ENCODE measurements at regions not wholly inside any gene's neighbourhood (a gene's known extent, or its start where the extent isn't known, plus 50 kb on each side); places are given as distances from the start of the nearest gene placed in this dataset.

- no peak for TF ChIP-seq CTCF (conservative IDR thresholded peaks at IDR 0.05; ENCODE audit: control insufficient read depth, insufficient read depth, low read depth, low read length)
- H3K4me3 ChIP-seq (ENCODE audit: control insufficient read depth, low read depth, low read length), result no peak overlapping the region
- no peak for DNase-seq (ENCODE audit: low read depth)
Measured at GRCh38 chrX:69051901-69052300, 113.4 kb downstream of the PJA1 start.

DNA sequence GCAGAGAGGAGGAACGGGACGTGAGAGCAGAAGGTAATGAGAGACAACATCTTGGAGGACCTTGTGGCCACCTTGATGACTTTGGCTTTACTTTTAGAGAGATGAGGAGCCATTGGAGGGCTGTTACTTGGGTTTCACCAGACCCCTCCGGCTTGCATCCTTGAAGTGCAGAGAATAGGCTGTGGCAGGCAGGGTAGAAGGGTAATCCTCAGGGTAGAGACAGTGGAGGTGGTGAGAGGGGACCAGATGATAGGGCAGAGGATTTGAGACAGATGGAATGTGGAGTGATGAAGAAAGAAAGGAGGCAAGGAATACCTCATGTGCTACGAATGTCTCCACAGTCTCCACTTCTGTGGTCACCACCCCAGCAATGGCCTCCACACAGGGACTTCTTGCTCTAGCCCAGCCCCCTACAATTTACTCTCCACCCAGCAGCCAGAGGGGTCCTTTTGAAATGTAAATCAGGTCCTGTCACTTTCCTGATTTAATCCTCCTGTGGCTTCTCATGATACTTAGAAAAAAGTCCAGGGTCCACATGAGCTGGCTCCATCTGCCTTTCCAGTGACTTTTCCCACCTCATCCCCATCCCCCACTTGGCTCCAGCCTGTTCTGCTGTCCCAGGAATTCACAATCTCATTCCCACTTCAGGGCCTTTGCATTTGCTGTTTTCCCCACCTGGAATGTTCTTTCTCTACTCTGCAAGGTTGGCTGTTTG lies 115.0 kb downstream of the PJA1 start:
- H3K4me3 ChIP-seq (ENCODE audit: control insufficient read depth, low read depth, low read length), result no peak overlapping the region
- no peak for DNase-seq (ENCODE audit: low read depth)
- no peak for TF ChIP-seq CTCF (conservative IDR thresholded peaks at IDR 0.05; ENCODE audit: control insufficient read depth, insufficient read depth, low read depth, low read length)

- DNase-seq (ENCODE audit: low read depth), result no peak
- no peak overlapping the region for H3K4me3 ChIP-seq (ENCODE audit: control insufficient read depth, low read depth, low read length)
- no peak for TF ChIP-seq CTCF (conservative IDR thresholded peaks at IDR 0.05; ENCODE audit: control insufficient read depth, insufficient read depth, low read depth, low read length)
Measured at GRCh38 chrX:69046996-69047490, 118.2 kb downstream of the PJA1 start.

GRCh38 chrX:69045616-69046345 lies 119.5 kb downstream of the PJA1 start:
- H3K4me3 ChIP-seq (ENCODE audit: control insufficient read depth, low read depth, low read length), result no peak overlapping the region
- no peak for TF ChIP-seq CTCF (conservative IDR thresholded peaks at IDR 0.05; ENCODE audit: control insufficient read depth, insufficient read depth, low read depth, low read length)
- DNase-seq (ENCODE audit: low read depth), result no peak

- no peak for DNase-seq (ENCODE audit: low read depth)
- TF ChIP-seq CTCF (conservative IDR thresholded peaks at IDR 0.05; ENCODE audit: control insufficient read depth, insufficient read depth, low read depth, low read length), result no peak
- H3K4me3 ChIP-seq (ENCODE audit: control insufficient read depth, low read depth, low read length), result no peak overlapping the region
Measured at GRCh38 chrX:69038816-69039215, 126.4 kb downstream of the PJA1 start.

- DNase-seq (ENCODE audit: low read depth), result no peak
- no peak overlapping the region for H3K4me3 ChIP-seq (ENCODE audit: control insufficient read depth, low read depth, low read length)
- TF ChIP-seq CTCF (conservative IDR thresholded peaks at IDR 0.05; ENCODE audit: control insufficient read depth, insufficient read depth, low read depth, low read length), result no peak
Measured at GRCh38 chrX:69038188-69038587, 127.1 kb downstream of the PJA1 start.
